ENCODE measurements at regions not wholly inside any gene's neighbourhood (a gene's known extent, or its start where the extent isn't known, plus 50 kb on each side); places are given as distances from the start of the nearest gene placed in this dataset.
"Not testable (repeated sequence)": the region's sequence is repeated elsewhere in the genome, so short reads cannot be mapped to it uniquely, and the experiment has no call there.

GRCh38 chr22:12541412-12542170, 2986.4 kb upstream of the OR11H1 start:
- H3K4me1 Mint-ChIP-seq, ATAC-seq, H3K27ac Mint-ChIP-seq, POLR2A ChIA-PET, H3K36me3 Mint-ChIP-seq, H3K9me3 Mint-ChIP-seq, H3K27me3 Mint-ChIP-seq, H3K4me3 Mint-ChIP-seq: not testable (repeated sequence)
- peak in 1 of 10 donors; percentile 59 for DNase-seq

- H3K27ac Mint-ChIP-seq, POLR2A ChIA-PET, H3K4me3 Mint-ChIP-seq, H3K27me3 Mint-ChIP-seq, DNase-seq, H3K4me1 Mint-ChIP-seq, H3K9me3 Mint-ChIP-seq, ATAC-seq, H3K36me3 Mint-ChIP-seq: not testable (repeated sequence)
Measured at GRCh38 chr22:12553366-12553765, 2974.6 kb upstream of the OR11H1 start.

DNA sequence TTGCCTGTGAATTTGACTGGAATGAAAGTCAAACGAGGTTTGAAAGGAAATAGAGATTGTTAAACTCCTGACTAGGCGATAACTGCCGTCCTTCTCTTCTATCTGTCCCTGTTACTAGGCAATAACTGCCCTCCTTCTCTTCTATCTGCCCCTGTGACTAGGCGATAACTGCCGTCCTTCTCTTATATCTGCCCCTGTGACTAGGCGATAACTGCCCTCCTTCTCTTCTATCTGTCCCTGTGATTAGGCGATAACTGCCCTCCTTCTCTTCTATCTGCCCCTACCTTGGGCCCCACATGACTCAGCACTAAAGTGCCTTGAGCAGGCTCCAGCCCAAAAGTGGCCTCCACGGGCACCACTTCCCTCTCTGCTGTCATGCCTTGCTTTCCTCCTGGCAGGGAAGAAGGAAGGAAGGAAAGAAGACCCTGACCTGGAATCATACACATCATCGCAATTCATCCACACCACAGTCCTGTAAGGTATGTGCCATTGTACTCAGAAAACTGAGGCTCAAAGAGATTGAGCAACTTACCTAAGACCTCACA, 2973.3 kb upstream of the OR11H1 start:
- H3K27me3 Mint-ChIP-seq, ATAC-seq, H3K36me3 Mint-ChIP-seq, POLR2A ChIA-PET, H3K4me1 Mint-ChIP-seq, H3K27ac Mint-ChIP-seq, DNase-seq, H3K9me3 Mint-ChIP-seq: not testable (repeated sequence)
- peak overlapping the region in 1 of 10 donors; percentile 19 for H3K4me3 Mint-ChIP-seq

- H3K27me3 Mint-ChIP-seq, H3K4me1 Mint-ChIP-seq, H3K4me3 Mint-ChIP-seq, H3K36me3 Mint-ChIP-seq, ATAC-seq, POLR2A ChIA-PET, H3K27ac Mint-ChIP-seq: not testable (repeated sequence)
- peak in 1 of 10 donors; percentile 54 for DNase-seq
- peaks cover 0 to 20% (median 2%) of the 10 kb centered on the region in 9 donors for H3K9me3 Mint-ChIP-seq
Measured at GRCh38 chr22:12571500-12571899, 2956.5 kb upstream of the OR11H1 start.

DNA sequence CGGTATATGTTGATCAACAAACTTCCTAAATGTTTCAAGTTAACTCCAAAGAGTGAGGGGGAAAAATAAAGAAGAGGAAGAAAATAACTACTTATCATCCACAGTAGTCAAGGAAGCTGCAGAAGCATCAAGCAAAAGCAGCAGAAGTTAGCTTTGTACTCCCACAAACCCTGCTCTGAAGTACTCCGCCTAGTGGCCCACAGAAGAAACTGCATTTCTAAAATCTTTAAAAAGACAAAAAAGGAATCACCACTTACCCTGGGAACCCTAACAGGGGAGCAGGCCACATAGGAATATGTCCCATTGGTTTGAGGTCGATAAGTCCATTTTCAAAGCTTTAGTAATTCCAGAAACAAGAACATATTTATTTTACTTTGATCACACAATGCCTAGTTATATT, 2948.3 kb upstream of the OR11H1 start:
- ATAC-seq, H3K27me3 Mint-ChIP-seq, POLR2A ChIA-PET, H3K4me3 Mint-ChIP-seq, DNase-seq, H3K36me3 Mint-ChIP-seq, H3K27ac Mint-ChIP-seq, H3K4me1 Mint-ChIP-seq, H3K9me3 Mint-ChIP-seq: not testable (repeated sequence)

DNA sequence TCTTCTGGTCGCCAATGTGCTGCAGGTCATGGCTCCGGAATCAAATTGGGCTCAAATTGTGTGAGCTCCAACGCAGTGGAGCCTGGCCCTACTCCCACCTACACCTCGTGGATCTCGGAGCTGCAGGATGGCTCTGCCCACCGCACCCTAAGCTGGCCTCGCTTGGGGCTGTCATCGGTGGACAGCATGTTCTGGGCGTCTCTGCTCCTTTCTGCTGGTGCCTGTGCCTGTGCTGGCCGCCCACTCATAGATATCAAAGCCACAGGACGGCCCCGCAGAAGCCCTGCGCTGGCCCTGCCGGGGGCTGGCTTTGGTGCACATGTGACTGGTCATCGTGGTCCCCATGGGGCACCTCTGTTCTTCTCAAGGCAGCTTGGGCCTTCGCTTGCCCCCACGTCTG, 2943.5 kb upstream of the OR11H1 start:
- H3K36me3 Mint-ChIP-seq, ATAC-seq, H3K4me3 Mint-ChIP-seq, H3K27me3 Mint-ChIP-seq, H3K4me1 Mint-ChIP-seq, H3K27ac Mint-ChIP-seq, POLR2A ChIA-PET: not testable (repeated sequence)
- peaks cover 4 to 11% (median 8%) of the 10 kb centered on the region in 9 donors for H3K9me3 Mint-ChIP-seq
- peak in 1 of 10 donors; percentile 51 for DNase-seq

DNA sequence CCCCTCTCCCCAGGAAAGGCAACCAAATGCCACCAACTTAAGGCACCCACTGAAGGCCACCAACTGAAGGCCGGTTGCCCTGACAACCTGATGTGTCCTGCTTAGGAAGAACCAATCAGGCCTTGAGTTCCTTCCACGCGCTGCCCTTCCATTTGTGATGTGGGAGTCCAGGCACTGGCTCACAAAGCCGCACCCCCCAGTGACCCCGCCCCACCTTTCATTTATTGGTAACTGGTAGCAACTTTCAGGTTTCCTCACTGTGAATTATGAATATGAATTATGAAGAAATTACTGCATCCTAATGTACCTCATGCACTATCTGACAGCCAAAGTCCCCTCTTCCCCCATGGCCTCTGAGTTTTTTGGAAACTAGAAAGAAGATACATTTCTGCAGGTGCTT, 2943.1 kb upstream of the OR11H1 start:
- H3K4me3 Mint-ChIP-seq, H3K4me1 Mint-ChIP-seq, DNase-seq: not testable (repeated sequence)

GRCh38 chr22:12595724-12596123, 2932.3 kb upstream of the OR11H1 start:
- H3K27me3 Mint-ChIP-seq, DNase-seq, H3K27ac Mint-ChIP-seq, ATAC-seq, H3K4me3 Mint-ChIP-seq, POLR2A ChIA-PET, H3K4me1 Mint-ChIP-seq: not testable (repeated sequence)
- Mint-ChIP-seq H3K9me3 (peaks cover 17 to 79% (median 41%) of the 10 kb centered on the region in 9 donors), H3K36me3 (peaks cover 0 to 20% (median 0%) of the 10 kb centered on the region in 3 donors)

More for the DNA sequence above, 2943.1 kb upstream of the OR11H1 start:
- ATAC-seq, H3K27me3 Mint-ChIP-seq, POLR2A ChIA-PET, H3K36me3 Mint-ChIP-seq, H3K27ac Mint-ChIP-seq: not testable (repeated sequence)
- peaks cover 4 to 14% (median 11%) of the 10 kb centered on the region in 9 donors for H3K9me3 Mint-ChIP-seq

DNA sequence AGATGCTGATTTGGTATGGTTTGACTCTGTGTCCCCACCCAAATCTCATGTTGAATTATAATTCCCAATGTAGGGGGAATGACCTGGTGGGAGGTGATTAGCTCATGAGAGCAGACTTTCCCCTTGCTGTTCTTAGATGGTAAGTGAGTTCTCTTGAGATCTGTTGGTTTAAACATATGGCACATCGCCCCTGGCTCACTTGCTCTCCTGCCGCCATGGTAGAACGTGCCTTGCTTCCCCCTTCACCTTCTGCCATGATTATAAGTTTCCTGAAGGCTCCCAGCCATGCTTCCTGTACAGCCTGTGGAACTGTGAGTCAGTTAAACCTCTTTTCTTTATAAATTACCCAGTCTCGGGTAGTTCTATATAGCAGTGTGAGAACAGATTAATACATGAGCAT, 2930.2 kb upstream of the OR11H1 start:
- H3K4me1 Mint-ChIP-seq, H3K27ac Mint-ChIP-seq, H3K27me3 Mint-ChIP-seq, ATAC-seq, DNase-seq, H3K4me3 Mint-ChIP-seq, POLR2A ChIA-PET: not testable (repeated sequence)
- peaks cover 0 to 21% (median 0%) of the 10 kb centered on the region in 3 donors for H3K36me3 Mint-ChIP-seq
- H3K9me3 Mint-ChIP-seq: peaks cover 14 to 70% (median 40%) of the 10 kb centered on the region in 9 donors

DNA sequence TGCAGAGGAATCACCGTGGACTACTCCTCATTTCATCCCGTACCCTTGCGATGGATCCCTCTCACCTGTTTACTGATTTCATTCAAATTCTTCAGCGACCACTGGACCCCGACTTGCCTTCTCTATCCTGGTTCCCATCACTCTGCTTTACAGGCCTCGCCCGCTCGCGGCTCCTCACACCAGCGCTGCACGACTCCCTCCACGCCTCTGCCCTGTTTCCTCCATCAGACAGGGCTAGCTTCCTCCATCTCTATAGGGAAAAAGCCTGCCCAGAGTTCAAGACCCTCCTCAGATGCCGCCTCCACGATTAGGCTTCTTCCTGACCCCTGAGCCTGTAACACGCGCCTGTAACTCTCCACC, 2926.5 kb upstream of the OR11H1 start:
- H3K27ac Mint-ChIP-seq, H3K27me3 Mint-ChIP-seq, POLR2A ChIA-PET, DNase-seq, H3K4me1 Mint-ChIP-seq, ATAC-seq: not testable (repeated sequence)
- Mint-ChIP-seq H3K36me3 (peaks cover 0 to 27% (median 3%) of the 10 kb centered on the region in 3 donors), H3K9me3 (peaks cover 19 to 84% (median 46%) of the 10 kb centered on the region in 9 donors), H3K4me3 (peak overlapping the region in 1 of 10 donors; percentile 1)

GRCh38 chr22:12601870-12602779, 2925.9 kb upstream of the OR11H1 start:
- Mint-ChIP-seq H3K27me3 (no peaks in the 10 kb centered on the region), H3K36me3 (peaks cover 0 to 27% (median 3%) of the 10 kb centered on the region in 3 donors), H3K4me3 (peak overlapping the region in 1 of 10 donors; percentile 1), H3K27ac (no peak overlapping the region), H3K9me3 (peaks cover 19 to 84% (median 51%) of the 10 kb centered on the region in 9 donors), H3K4me1 (peaks cover 0 to 2% (median 0%) of the 10 kb centered on the region in 4 donors)
- peak in 1 of 10 donors; percentile 17 for DNase-seq
- ATAC-seq: no peak
- POLR2A ChIA-PET: no interaction called here

DNA sequence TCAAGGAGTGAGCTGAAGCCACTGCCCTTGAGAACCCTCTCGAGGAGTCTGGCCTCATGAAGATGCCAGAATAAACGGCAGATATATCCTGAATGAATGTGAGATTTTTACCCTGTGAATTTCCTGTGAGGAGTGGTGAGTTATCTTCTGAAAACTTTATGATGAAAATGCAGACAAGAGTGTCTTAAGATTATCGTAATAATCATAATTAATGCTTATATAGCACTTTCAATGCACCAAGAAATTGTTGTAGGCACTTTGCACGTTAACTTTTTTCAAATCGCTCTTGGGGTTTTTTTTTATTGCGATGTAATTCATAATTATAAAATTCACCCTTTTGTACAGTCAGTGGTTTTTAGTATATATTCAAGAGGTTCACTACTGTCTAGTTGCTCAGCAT, 2924.6 kb upstream of the OR11H1 start:
- DNase-seq, H3K4me1 Mint-ChIP-seq, H3K27me3 Mint-ChIP-seq, ATAC-seq, POLR2A ChIA-PET, H3K4me3 Mint-ChIP-seq, H3K27ac Mint-ChIP-seq: not testable (repeated sequence)
- H3K9me3 Mint-ChIP-seq: peaks cover 18 to 83% (median 50%) of the 10 kb centered on the region in 9 donors
- H3K36me3 Mint-ChIP-seq: peaks cover 0 to 27% (median 3%) of the 10 kb centered on the region in 3 donors

DNA sequence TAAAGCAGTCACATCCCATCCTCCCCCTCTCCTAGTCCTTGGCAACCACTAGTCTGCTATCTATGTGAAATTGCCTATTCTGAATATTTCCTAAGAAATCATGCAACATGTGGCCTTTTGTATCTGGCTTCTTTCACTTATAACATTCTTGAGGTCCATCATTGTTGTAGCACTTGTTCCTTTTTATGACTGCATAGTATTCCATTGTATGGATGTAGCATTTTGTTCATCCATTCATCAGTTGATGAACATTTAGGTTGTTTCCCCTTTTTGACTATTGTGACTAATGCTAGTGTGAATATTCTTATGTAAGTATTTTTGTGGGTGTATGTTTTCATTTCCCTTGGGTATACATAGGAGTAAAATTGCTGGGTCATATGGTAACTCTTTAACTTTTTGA, 2924.2 kb upstream of the OR11H1 start:
- H3K4me3 Mint-ChIP-seq, POLR2A ChIA-PET, H3K27ac Mint-ChIP-seq, ATAC-seq, H3K27me3 Mint-ChIP-seq, H3K4me1 Mint-ChIP-seq, DNase-seq: not testable (repeated sequence)
- peaks cover 18 to 82% (median 49%) of the 10 kb centered on the region in 9 donors for H3K9me3 Mint-ChIP-seq
- peaks cover 0 to 27% (median 3%) of the 10 kb centered on the region in 3 donors for H3K36me3 Mint-ChIP-seq

Measured in naive thymus-derived CD8-positive, alpha-beta T cell (primary cell).